ENCODE measurements at regions not wholly inside any gene's neighbourhood (a gene's known extent, or its start where the extent isn't known, plus 50 kb on each side); places are given as distances from the start of the nearest gene placed in this dataset.

- TF ChIP-seq CTCF (IDR thresholded peaks at IDR 0.05) (no peak), EP300 (IDR thresholded peaks at IDR 0.05) (no peak)
Observed at GRCh38 chr5:118270526-118270925, 717.8 kb downstream of the DTWD2 start.
